Activated CD4-positive, alpha-beta T cell treated with anti-CD3 and anti-CD28 coated beads, Interleukin-10, Interleukin-2, amounts not matched to agents 100 ng/mL and 50 ng/mL, durations not matched to agents 16 hours and 8 hours (primary cell): ENCODE measurements at regions not wholly inside any gene's neighbourhood (a gene's known extent, or its start where the extent isn't known, plus 50 kb on each side); places are given as distances from the start of the nearest gene placed in this dataset.
"Not testable (repeated sequence)": the region's sequence is repeated elsewhere in the genome, so short reads cannot be mapped to it uniquely, and the experiment has no call there.

ENCODE experiments used
- DNase-seq: peaks from one replicate; pipeline ENCODE4 v3.0.0-alpha.2; 2020

DNA sequence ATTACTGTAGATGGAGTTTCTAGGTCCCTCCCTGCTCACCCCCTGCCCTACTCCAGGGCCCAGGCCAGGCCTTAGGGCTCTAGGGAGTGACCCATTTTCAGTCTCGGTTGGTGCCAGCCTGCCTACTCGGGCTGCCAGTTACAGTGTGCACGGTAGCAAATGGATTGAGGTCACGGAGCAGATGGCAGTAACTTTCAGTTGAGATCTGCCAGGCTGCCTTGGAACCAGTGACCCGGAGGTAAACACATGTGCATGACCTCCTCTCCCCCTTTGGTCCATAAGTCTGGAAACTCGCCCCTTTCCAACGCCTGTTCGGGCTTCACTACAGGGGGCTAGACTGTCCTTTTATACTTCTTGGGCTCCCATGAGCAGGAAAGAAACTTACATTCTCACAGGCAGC, 139.7 kb upstream of the TBX3 start:
- no peak for DNase-seq

DNA sequence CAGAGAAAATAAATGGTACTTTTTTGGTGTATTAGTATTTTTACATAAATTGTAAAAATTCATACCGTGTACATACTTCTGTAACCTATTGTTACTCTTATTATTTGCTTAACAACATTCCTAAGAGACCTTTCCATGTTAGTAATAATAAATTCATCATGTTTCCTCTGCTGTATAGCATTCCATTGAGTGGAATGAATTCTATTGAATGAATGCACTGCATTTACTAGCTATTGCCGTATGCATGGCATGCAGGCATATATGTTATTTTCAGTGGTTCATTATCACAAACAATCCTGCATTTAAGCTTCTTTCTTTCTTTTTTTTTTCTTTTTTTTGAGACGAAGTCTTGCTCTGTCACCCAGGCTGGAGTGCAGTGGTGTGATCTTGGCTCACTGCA, 137.6 kb upstream of the TBX3 start:
- DNase-seq, result no peak

DNA sequence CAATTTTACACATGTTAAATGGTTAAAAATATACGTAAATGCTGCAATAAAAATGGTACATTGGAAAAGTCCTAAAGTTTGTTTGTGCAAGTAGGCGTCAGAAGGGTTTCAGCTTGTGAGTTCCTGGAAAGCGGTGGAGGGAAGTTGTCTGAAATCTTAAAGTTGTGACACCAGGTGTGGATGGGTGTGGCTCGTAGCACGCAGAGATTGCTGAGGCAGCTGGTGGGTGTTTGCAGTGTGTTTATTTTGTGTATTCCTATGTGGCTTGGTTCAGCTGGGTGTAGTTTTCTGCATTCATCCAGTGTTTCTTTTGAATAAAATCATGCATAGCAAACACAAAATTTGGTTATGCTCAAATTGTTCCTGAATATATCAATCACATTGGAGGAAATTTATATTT, 136.8 kb upstream of the TBX3 start:
- DNase-seq, result no peak

DNA sequence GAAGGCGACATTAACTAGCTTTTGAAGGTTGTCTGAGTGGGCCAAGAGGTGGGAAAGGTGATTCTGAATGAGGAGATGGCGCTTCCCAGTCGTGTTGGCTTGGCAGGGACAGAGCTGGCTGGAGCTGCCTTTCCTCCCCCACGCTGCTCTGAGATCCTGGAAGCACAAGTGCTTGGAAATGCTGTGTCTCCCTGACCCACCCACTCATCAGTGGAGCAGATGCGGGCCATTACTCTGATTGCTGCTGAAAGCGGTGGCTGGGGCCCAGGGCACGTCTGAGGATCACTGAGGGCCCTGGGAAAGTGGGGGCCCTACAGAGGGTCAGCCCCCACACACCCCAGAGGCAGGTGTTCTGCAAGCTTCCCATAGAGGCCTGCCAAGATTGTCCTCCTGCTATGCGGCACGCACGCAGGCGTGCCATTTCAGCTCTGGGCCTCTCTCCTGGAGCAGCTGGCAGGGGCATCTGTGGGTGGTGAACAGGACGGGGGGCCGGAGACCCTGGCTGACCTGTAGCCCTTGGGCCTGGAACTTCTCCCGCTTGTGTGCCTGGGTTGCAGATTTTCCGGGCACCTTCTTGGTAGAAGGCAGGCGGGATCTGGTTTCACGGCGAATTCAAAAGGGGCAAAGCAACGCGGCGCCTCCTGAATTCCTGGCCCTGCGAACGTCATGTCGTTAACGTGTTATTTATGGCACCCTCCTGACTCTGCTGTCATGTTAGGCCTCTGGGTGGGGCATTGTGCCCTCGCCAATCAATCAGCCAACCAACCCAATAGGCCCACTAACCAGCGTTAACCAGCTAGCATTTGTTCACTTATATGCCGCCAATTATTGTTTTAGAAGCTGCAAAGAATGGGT, 133.8 kb upstream of the TBX3 start:
- DNase-seq, result no peak

DNA sequence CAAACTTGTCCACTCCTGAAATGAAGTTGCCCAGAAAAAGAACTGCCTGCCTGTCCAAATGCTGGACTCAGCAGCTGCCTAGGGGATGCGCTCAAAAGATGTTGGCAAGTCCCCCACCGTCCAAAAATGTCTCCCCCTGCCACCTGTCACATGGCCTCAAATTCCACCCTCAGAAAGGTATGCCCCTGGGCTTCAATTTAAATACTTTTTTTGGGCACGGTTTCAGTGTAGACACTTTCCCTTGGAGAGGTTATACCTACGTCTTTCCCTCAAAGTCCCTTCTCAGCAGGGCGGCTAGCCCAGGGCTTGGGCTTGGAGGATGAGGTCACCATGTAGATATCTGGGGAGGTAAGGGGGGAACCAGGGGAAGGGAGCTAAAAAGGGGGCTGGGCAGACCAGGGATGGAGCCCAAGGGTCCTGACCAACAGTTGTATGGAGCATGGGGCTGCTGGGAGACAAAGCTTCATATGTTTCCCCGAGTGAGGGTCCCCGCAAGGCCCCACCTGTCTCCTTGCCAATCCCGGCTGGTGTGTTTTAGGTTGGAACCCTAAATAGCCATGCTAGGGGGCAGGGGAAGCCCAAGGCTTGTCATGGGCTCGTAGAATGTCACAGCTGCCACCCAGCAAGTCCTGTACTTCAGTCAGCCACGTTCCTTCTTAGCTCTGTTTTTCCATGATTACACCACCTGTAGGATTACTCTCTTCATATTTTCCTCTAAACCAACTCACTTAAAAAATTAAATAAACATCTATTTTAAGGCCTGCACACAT, 131.2 kb upstream of the TBX3 start:
- no peak for DNase-seq

DNA sequence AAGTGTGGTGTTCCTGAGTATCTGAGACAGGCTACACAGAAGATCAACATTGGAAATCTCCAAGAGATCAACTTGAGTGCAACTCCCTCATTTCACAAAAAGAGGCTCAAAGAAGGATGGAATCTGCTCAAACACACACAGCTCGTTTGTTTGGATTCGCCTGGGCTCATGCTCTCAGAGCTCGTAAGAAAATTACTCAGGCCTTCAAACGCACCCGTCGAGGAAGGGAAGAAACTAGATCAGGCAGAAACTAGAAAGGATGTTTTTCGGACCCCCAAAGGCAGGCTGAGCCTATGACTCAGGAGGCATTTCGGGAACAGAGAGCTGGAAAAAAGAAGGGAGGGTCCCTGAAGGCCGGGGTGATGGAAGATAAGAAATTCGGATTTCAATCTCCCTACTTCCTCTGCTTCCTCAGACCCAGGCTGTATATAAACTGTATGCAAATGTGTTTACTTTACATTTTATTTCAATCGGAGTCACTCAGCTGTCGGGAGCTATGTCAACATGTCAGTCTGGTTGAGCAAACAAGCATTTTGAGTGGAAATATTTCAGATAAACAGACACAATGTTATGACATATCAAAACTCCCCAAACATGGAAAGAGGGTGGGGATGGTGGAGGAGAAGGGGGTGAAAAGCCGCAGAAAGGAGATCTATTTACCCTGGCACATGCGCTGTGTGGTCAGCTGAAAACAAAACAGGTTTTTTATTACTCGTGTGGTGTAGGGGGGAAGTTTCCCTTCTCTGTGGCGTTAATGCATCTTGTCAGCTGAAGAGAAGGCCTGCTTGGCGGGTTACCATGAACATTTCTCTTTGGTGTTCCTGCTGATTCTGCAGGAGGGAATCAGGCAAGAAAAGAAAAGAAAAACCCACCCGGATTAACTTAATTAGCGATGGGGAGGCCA, 129.1 kb upstream of the TBX3 start:
- no peak for DNase-seq

DNA sequence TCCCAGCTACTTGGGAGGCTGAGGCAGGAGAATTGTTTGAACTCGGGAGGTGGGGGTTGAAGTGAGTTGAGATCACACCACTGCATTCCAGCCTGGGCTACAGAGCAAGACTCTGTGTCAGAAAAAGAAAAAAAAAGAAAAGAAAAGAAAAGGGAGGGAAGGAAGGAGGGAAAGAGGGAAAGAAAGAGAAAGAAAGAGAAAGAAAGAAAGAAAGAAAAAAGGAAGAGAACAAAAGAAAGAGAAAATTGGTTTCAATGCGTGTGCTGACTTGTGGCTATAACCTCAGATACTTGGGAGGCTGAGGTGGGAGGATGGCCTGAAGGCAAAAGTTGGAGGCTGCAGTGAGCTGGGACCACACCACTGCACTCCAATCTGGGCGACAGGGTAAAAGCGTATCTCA, 128.4 kb upstream of the TBX3 start:
- no peak for DNase-seq

DNA sequence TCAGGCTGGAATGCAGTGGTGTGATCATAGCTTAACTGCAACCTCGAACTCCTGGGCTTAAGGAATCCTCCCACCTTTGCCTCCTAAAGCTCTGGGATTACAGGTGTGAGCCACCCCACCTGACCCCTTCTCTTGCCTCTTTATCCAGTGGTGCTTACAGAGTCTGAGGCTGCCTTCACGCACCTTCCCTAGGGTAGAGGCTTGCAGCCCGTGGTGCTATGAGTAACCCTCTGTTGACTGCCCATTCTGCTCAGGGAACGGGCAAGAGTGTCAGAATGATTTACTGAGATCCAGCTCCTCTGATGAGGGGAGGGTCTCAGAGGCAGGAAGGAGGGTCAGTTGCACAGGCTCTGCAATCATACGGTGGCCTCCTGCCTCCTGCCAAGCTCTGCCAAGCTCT, 125.1 kb upstream of the TBX3 start:
- no peak for DNase-seq

DNA sequence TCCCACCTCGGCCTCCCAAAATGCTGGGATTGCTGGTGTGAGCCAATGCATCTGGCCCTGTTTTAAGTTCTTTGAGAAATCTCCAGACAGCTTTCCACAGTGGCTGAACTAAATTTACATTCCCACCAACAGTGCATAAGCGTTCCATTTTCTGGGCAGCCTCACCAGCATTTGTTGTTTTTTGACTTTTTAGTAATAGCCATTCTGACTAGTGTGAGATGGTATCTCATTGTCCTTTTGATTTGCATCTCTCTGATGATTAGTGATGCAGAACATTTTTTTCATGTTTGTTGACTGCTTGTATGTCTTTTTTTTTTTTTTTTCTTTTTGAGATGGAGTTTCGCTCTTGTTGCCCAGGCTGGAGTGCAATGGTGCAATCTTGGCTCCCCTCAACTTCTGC, 117.4 kb upstream of the TBX3 start:
- not testable (repeated sequence) for DNase-seq

DNA sequence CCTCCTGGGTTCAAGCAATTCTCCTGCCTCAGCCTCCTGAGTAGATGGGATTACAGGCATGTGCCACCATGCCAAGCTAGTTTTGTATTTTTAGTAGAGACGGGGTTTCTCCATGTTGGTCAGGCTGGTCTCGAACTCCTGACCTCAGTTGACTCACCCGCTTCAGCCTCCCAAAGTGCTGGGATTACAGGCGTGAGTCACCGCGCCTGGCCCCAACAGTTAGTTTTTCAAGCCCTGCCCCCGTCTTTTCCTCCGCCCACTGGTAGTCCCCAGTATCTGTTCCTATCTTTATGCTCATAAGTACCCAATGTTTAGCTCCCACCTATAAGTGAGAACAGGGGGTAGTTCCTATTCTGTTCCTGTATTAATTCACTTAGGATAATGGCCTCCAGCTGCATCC, 116.6 kb upstream of the TBX3 start:
- not testable (repeated sequence) for DNase-seq

DNA sequence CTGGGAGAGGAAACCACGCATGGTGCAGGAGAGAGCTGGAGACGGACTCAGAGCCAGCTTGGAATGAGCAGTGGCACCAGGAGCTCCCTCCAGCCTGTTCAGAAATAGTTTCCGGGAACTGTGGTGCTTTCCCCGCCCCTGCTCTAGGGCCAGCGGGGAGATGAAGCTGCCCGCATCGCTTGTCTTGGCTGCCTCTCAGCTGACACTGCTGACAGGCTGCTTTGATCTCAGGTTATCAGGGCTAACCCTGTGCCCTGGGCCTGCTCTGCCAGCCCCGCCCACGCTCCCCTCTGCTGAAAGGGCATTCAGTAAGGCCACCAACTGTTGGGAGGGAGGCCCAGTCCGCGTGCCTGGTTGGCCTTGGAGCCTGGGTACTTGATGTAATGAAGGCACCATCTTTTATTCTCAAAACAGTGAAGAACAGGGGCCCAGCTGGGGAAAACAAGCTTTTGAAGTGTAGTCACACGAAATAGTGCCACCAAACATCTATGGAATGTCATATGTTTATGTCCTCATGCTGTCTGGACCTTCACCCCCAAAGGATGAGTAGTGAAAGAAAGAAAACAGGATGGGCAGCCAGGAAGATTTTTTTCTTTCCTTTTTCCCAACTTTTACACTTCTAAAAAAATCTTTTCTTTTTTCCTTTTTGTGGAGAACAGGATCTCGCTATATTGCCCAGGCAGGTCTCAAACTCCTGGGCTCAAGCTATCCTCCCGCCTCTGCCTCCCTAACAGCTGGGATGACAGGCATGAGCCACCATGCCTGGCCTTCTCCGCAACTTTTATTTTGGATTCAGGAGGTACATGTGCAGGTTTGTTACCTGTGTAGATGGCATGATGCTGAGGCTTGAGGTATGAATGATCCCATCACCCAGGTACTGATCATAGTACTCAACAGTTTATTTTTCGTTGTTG, 115.9 kb upstream of the TBX3 start:
- DNase-seq, result no peak

DNA sequence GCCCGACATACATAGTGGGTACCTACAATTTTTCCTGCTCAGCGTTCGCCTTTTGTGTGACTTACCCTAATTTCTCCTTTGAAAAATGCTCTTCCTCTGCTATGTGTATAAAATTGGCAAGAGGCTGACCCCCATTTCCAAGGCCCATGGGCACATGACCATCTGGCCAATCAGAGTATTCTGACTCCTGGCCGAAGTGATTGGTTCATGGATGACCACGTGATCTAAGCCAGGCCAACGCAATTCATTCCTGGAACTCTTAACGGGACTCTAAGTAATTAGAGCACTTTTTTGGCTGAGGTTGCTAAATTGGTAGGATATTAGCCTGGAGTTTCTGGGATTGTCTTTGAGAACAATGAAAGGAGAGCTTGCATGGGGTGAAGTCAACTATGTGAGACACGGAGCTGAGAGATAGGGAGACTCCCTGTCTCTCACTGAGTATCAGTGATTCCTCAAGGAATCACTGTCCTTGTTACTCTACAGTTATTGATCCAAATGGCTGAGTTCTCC, 110.1 kb upstream of the TBX3 start:
- no peak for DNase-seq

DNA sequence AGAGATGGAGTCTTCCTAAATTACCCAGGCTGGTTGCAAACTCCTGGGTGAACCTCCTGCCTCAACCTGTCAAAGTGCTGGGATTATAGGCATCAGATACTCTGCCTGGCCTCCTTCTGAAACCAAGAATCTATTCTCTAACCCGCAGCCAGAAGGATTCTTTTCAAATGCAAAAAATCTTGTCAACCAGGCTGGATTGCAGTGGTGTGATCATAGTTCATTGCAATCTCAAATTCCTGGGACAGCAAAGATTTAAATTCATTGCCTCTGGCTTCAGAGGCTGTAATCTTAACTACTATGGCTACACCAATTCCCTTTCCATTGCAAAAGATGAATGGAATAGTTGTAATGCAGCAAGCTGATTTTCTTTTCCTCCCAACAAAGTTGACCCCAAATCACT, 106.3 kb upstream of the TBX3 start:
- DNase-seq, result no peak

DNA sequence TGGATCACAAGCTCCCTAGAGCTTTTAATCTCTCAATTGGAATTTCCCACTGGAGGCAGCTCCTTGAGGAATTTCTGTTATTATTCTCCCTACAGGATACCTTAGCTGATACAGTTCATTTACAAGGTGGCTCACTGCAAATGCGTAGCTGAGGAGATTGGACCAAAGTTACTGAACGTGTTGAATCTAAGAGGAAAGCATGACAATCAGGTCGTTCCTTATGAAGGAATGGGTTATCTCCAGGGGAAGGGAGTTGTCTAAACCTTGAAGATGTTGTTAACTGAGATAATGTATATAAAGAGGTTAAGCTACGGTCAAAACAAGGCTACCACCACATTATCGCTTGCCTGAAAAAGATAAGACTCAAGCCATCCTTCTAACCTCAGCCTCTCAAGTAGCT, 105.8 kb upstream of the TBX3 start:
- no peak for DNase-seq

DNA sequence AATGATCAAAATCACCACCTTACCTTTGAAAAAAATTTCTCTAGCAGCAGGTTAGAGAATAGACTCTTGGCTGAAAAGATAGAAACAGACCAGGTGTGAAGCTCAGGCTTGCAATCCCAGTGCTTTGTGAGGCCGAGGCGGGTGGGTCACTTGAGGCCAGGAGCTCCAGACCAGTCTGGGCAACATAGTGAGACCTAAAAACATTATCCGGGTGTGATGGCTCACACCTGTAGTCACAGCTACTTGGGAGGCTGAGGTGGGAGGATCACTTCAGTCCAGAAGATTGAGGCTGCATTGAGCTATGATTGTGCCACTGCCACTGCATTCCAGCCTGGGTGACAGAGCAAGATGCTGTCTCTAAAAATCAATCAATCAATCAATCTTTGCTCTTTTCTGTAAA, 105.3 kb upstream of the TBX3 start:
- no peak for DNase-seq

DNA sequence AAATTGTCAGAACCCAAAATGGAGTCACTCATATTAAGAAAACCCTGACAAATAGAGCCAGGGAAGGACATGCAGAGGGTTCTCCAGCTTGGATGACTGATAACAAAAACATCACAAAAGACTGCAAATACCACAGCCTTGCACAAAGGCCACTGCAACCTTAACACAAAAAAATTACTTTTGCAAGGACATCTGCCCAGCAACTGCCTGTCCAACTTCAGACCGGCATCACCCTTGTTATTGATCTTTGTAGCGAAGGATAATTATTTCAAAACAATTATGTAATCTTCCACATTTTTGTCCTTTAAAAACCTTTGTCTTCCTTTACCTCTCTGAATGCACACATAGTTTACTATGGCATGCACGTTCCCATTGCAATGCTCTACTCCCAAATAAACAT, 100.6 kb upstream of the TBX3 start:
- no peak for DNase-seq

DNA sequence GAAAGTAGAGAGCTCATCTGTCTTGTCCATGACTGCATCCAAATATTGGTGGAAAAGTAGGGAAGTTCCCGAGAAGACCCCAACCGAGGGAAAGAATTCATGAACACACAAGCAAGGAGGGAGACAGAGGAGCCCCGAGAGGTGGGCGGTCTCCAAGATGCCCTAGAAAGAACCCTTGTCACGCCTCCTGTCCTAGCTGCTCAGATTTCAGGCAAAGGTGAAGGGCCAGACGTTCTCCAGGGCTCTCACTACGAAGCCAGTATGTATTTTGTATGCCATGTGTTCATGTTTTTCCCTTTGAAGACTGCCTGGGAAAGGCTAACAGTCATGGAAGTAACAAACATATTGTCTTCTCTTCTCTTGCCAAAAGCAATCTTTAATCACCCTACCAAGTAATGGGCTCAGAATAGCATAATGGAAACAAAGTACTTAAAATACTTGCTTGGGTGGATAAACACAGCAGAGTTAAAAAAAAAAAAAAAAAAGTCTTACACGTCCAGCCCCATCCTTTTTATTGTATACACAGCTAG, 99.2 kb upstream of the TBX3 start:
- DNase-seq, result no peak

DNA sequence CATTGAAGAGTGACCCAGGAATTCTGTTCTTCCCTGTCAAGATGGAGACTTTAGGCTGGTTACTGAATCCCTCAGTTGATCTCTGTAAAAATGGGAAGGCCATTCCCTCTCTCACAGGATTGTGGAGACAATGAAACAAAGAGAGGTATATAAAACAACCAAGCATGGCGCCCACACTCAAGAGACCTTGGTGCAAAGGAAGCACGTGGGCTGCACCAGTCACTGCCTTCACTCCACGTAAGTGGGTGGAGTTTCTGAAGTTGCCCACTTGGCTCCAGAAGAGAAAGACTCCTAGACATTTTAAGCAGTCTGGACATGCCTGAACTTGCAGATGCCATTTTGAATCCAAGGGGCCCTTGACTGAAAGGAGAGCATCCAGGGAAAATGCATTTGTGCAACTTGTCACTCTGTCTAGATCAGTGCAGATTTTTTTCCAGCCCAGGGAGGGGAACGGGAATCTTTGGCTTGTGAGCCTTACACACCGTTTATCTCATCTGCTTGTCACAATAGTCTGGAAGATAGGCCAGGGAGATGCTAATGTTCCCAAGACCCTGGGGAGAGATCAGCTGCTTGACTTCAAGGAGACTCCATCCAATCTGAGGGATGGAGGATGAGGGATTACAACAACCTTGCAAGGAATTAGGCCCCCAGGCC, 96.9 kb upstream of the TBX3 start:
- no peak for DNase-seq

DNA sequence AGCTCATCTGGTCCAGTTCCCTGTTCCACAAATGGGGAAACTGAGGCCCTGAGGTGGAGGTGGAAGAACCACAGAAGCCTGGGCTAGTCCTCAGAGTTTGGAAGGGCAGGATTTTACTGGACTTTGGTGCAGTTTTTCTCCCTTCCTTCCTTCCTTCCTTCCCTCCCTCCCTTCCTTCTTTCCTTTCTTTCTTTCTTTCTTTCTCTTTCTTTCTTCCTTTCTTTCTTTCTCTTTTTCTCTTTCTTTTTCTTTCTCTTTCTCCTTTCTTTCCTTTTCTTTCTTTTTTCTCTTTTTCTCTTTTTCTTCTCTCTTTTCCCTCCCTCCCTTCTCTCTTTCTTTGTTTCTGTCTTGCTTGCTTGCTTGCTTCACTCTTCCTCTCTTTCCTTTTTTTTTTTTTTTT, 95.7 kb upstream of the TBX3 start:
- DNase-seq, result no peak

DNA sequence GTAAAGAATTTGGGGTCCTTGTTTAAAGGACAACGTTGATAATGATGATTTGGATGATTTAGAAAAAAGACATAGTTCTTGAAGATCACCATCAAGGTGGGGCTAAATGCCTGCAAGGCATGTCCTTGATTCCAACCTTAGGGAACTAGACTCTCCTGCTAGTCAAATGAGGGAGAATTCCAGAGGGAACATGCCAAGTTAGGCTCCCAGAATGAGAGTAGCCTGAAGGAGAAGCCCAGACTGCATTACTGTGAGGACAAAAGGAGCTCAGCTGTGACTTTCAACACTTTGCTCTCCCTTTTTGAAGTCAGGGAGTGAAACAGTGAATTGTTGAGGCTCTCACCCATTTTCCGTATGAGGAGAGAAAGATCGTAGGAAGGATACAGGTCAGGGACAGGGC, 95.2 kb upstream of the TBX3 start:
- DNase-seq, result no peak

DNA sequence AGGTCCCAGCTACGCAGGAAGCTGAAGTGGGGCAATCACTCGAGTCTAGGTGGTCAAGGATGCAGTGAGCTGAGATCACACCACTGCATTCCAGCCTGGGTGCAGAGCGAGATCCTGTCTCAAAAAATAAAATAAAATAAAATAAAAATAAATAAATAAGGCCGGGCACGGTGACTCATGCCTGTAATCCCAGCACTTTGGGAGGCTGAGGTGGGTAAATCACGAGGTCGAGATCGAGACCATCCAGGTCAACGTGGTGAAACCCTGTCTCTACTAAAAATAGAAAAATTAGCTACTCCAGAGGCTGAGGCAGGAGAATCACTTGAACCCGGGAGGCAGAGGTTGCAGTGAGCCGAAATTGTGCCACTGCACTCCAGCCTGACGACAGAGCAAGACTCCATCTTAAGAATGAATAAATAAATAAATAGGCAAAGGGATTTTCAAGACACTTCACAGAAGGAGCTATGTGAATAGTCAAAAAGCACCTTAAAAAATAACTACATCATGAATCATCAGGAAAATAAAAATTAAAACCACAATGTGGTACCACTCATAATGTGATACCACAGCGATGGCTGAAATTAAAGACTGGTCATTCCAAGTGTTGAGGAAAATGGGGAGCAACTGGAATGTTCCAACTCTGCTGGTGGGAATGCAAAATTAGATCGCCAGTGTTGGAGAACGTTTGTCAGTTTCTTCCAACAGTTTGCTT, 92.9 kb upstream of the TBX3 start:
- no peak for DNase-seq
